Activated B cell treated with CpG ODN at 0.5 μM for 24 hours (primary cell): ENCODE measurements at regions not wholly inside any gene's neighbourhood (a gene's known extent, or its start where the extent isn't known, plus 50 kb on each side); places are given as distances from the start of the nearest gene placed in this dataset.
"Not testable (repeated sequence)": the region's sequence is repeated elsewhere in the genome, so short reads cannot be mapped to it uniquely, and the experiment has no call there.

ENCODE experiments used
- ATAC-seq: fragments of 200-7000 bp; cut with Tn5 transposase; one replicate; pipeline ENCODE4 v1.10.0; 2021; ENCODE audit warnings: low read depth, mild to moderate bottlenecking, moderate library complexity
- CTCF ChIA-PET: fragments of 350-600 bp; sonication (Branson Sonifier 250); formaldehyde crosslinking; loops from one replicate; lab custom pipeline; 2021; ENCODE audit warnings: antibody characterized with exemption; lab: Charles Lee
- POLR2A ChIA-PET: fragments of 350-600 bp; sonication (Branson Sonifier 250); formaldehyde crosslinking; loops from one replicate; lab custom pipeline; 2021; ENCODE audit warnings: antibody characterized with exemption; lab: Charles Lee
- DNase-seq: peaks from one replicate; pipeline ENCODE4 v3.0.0; 2022
- H3K27ac Mint-ChIP-seq: one replicate; pipeline ENCODE4 v1.8.0; 2020; ENCODE audit warnings: mixed read lengths
- H3K27me3 Mint-ChIP-seq: one replicate; pipeline ENCODE4 v1.8.0; 2021; ENCODE audit warnings: mixed read lengths
- H3K36me3 Mint-ChIP-seq: one replicate; pipeline ENCODE4 v1.8.0; 2021; ENCODE audit warnings: low read depth, mixed read lengths
- H3K4me1 Mint-ChIP-seq: one replicate; pipeline ENCODE4 v1.8.0; 2021; ENCODE audit warnings: mixed read lengths
- H3K4me3 Mint-ChIP-seq: one replicate; pipeline ENCODE4 v1.8.0; 2020; ENCODE audit warnings: mild to moderate bottlenecking, mixed read lengths
- H3K9me3 Mint-ChIP-seq: one replicate; pipeline ENCODE4 v1.8.0; 2020; ENCODE audit warnings: mixed read lengths
- CTCF ChIP-seq: fragments of 200-600 bp; IDR thresholded peaks from one replicate; pipeline ENCODE4 v1.8.0; 2022; ENCODE audit warnings: antibody characterized with exemption, mild to moderate bottlenecking
- intact Hi-C: fragments of 100-400 bp; cut with micrococcal nuclease; formaldehyde crosslinking; loops from one replicate; pipeline ENCODE4 v1.15.1; 2024

DNA sequence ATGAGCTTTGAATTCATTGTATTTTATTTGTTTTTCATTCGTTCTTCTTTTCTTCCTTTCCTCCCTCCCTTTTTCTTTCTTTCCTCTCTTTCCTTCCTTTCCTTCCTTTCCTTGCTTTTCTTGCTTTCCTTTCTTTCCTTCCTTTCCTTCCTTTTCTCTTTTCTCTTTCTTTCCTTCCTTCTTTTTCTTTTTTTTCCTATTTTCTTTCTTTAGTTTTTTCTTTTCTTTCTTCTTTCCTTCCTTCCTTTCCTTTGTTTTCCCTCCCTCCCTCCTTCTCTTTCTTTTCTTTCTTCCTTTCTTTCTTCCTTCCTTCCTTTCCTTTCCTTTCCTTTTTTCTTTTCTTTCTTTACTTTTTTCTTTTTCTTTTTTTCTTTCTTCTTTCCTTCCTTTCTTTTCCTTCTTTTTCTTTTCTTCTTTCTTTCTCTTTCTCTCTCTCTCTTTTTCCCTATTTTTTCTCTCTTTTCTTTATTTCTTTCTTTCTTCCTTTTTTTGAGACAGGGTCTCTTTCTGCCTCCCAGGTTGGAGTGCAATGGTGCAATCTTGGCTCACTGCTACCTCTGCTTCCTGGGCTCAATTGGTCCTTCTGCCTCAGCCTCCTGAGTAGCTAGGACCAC lies 357.1 kb upstream of the PRR16 start:
- Mint-ChIP-seq H3K27ac (no peak overlapping the region), H3K36me3 (no peaks in the 10 kb centered on the region), H3K4me3 (no peak overlapping the region), H3K27me3 (no peaks in the 10 kb centered on the region), H3K9me3 (no peaks in the 10 kb centered on the region), H3K4me1 (no peaks in the 10 kb centered on the region)
- peak; percentile 55 for TF ChIP-seq CTCF
- ATAC-seq: no peak
- no peak for DNase-seq
- intact Hi-C loops: no loop called here
- CTCF ChIA-PET: no interaction called here
- POLR2A ChIA-PET: no interaction called here

DNA sequence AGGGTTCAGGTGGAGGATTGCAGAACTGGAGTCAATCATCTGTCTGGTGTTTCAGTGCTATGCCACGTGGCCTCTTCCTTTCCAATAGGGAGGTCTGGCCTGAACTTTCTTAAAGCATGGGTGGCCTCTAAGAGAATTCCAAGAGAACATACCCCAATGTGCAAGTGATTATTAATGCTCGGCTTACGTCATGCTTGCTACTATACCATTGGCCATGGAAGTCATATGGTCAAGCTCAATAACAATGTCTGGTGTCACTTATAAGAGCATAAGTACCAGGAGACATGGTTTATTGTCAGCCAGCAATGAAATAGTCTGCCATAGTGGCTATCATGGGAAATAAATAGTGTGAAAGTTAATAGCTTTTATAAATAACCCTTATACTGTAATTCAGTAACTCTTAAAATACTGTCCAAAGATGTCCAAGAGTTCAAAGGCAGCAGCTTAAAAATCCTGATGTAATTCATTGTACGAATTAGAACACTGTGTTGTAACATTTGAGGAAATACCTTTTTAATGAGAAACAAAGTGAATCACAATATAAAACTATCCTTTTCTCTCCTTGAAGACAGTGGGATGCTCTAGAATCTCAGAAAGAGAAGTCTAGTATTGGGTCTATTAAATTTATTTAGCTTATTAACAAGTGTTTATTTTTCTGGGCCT lies 355.4 kb upstream of the PRR16 start:
- intact Hi-C loops: no loop called here
- ATAC-seq: no peak
- DNase-seq: no peak
- ChIA-PET POLR2A (no interaction called here), CTCF (no interaction called here)
- H3K4me1 Mint-ChIP-seq: no peaks in the 10 kb centered on the region
- TF ChIP-seq CTCF: no peak
- no peak overlapping the region for H3K27ac Mint-ChIP-seq
- no peaks in the 10 kb centered on the region for H3K27me3 Mint-ChIP-seq
- H3K4me3 Mint-ChIP-seq: no peak overlapping the region
- H3K36me3 Mint-ChIP-seq: no peaks in the 10 kb centered on the region
- H3K9me3 Mint-ChIP-seq: no peaks in the 10 kb centered on the region

DNA sequence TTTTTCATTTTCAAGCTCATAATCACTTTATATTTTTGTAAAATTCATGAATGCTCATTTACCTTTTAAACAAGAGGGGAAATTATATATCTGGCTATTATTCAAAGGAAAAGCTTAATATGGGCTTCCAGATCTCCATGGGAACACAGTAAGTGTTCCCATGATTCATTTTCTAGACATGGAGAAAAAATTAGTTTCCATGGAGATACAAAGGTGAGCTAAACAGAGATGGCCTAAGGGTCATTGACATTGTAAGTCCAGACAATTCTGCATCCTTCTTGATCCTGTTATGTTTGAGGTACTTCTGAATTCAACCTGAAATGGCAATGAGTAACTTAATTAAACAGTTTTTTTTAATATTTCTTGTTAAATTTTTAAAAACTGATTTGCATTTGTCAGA lies 341.4 kb upstream of the PRR16 start:
- ChIA-PET POLR2A (no interaction called here), CTCF (no interaction called here)
- no peaks in the 10 kb centered on the region for H3K4me1 Mint-ChIP-seq
- H3K4me3 Mint-ChIP-seq: no peak overlapping the region
- no peaks in the 10 kb centered on the region for H3K36me3 Mint-ChIP-seq
- TF ChIP-seq CTCF: no peak
- DNase-seq (no peak), ATAC-seq (no peak)
- no peaks in the 10 kb centered on the region for H3K9me3 Mint-ChIP-seq
- intact Hi-C loops: no loop called here
- no peak overlapping the region for H3K27ac Mint-ChIP-seq
- no peaks in the 10 kb centered on the region for H3K27me3 Mint-ChIP-seq

DNA sequence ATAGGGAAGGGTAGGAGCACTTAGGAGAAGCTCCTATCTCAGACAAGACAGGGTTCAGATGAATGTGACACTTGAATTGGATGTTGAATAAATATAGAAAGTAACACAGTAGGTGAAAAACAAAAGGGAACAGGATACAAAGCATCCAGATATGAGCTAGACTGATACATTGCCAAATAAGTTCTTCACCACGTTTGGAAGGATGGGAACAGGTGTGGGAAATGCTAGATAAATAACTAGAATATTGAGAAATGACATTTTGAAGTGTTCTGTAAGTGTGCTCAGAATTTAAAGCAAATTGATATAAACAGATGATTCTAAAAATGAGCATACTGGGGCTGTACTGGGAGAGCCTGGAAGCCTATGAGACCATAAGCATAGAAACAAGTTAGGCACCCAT lies 340.1 kb upstream of the PRR16 start:
- no peak for ATAC-seq
- TF ChIP-seq CTCF: no peak
- DNase-seq: no peak
- Mint-ChIP-seq H3K9me3 (no peaks in the 10 kb centered on the region), H3K4me3 (no peak overlapping the region), H3K4me1 (no peaks in the 10 kb centered on the region), H3K27ac (no peak overlapping the region), H3K27me3 (no peaks in the 10 kb centered on the region), H3K36me3 (no peaks in the 10 kb centered on the region)
- intact Hi-C loops: no loop called here
- ChIA-PET POLR2A (no interaction called here), CTCF (no interaction called here)

DNA sequence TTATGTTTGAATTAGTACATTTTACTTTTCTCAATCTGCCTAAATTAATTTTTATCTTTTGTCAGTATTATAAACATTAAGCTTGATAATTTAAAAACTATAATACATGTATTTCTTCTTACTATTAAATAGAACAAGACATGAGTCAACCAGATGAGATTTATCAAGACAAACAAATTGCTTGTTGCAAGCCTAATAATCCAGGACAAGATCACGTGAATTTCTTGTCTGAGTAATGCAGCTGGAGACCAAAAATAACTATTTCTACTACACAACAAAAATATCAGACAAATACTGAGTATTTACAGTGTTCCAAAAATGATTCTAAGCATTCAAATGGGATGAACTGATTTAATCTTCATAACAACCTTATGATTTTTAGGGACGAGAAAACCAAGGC lies 339.1 kb upstream of the PRR16 start:
- CTCF ChIA-PET: no interaction called here
- no peaks in the 10 kb centered on the region for H3K36me3 Mint-ChIP-seq
- DNase-seq (no peak), ATAC-seq (no peak)
- intact Hi-C loops: no loop called here
- no peaks in the 10 kb centered on the region for H3K4me1 Mint-ChIP-seq
- H3K27me3 Mint-ChIP-seq: no peaks in the 10 kb centered on the region
- POLR2A ChIA-PET: no interaction called here
- no peak overlapping the region for H3K4me3 Mint-ChIP-seq
- no peak overlapping the region for H3K27ac Mint-ChIP-seq
- H3K9me3 Mint-ChIP-seq: no peaks in the 10 kb centered on the region
- TF ChIP-seq CTCF: no peak

DNA sequence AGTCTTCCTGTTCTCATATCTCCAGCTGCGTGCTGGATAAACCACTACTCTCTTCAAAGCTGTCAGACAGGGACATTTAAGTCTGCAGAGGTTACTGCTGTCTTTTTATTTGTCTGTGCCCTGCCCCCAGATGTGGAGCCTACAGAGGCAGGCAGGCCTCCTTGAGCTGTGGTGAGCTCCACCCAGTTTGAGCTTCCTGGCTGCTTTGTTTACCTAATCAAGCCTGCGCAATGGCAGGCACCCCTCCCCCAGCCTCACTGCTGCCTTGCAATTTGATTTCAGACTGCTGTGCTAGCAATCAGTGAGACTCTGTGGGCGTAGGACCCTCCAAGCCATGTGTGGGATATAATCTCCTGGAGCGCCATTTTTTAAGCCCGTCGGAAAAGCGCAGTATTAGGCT lies 331.8 kb upstream of the PRR16 start:
- H3K36me3 Mint-ChIP-seq, POLR2A ChIA-PET, H3K4me1 Mint-ChIP-seq, H3K27ac Mint-ChIP-seq, H3K4me3 Mint-ChIP-seq, ATAC-seq, DNase-seq, CTCF ChIA-PET, H3K27me3 Mint-ChIP-seq, H3K9me3 Mint-ChIP-seq, intact Hi-C loops: not testable (repeated sequence)
